GM19452 (cell line): ENCODE measurements at regions not wholly inside any gene's neighbourhood (a gene's known extent, or its start where the extent isn't known, plus 50 kb on each side); places are given as distances from the start of the nearest gene placed in this dataset.

Source experiments
- ATAC-seq: cut with Tn5 transposase; IDR thresholded peaks from one replicate; pipeline ENCODE4 v1.9.1; 2021; ENCODE audit not compliant: unreplicated experiment

DNA sequence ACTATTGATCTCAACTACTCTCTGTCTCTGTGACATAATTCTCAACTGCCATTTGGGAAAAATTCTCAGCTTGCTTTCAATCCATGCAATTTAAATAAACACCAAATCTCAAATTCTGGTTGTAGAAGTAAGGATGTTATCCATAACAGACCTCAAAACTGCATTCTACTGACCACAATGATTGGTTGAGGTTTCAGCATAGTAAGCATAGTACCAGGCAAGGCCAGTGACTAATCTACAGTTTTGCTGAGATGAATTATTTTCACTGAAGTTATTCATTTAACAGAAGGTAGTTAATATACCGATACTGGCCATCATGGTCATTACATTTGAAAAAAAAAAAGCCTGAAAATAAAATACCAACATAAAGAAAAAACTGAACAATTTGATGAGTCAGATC, 488.0 kb upstream of the CDH18 start:
- no peak for ATAC-seq

DNA sequence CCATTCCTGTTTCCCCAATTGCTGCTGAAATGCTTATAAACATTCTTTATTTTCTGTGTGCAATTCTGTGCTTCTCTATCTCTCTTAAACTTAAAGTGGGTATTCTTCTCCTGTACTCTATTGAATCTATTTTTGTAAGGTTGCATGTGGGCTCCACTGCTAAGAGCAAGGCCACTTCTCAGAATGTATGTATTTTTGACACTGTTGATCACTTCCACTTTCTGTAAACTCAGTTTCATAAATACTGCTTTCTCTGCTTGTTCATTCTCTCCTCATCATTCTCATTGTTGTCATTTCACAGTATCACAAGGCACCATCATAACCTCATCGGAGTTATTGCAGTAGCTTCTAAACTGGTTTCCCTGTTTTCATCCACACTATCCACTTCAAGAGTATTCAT, 483.0 kb upstream of the CDH18 start:
- ATAC-seq, result no peak

DNA sequence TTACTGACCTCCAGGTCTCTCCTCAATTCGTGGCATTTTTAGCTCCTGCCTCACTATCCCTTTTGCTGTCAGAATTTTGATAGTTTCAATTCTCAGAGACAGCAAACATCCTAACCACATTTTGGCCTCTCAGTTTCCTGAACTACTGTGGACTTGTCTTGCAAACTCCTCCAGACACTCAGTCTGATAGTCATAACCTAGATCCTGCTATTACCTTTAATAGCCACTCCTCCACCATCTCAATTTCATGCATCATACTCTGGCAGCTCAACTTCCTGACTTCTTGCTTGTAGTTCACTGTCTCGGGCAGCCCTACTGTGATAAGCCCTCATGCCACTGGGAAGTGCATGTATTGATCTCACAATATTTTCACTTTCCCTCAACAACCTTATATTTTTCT, 481.8 kb upstream of the CDH18 start:
- no peak for ATAC-seq

DNA sequence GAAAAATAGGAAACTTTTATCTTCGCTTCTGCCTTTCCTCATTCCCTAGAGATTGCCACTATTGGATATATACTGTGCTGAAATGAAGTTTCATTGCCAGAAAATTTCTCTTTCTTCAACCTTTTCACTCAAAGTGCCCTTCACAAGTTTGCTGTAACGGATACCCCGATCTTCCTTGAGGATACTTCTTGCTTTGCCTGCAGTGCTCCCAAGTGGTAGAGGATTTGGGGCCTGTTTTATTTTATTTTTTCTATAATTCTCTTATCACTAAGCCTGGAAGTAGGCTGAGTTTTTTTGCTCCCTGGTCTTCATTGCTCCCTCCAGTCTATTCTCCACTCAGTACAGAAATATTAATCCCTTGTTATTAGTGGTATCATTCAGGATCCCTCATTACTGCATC, 481.4 kb upstream of the CDH18 start:
- no peak for ATAC-seq

DNA sequence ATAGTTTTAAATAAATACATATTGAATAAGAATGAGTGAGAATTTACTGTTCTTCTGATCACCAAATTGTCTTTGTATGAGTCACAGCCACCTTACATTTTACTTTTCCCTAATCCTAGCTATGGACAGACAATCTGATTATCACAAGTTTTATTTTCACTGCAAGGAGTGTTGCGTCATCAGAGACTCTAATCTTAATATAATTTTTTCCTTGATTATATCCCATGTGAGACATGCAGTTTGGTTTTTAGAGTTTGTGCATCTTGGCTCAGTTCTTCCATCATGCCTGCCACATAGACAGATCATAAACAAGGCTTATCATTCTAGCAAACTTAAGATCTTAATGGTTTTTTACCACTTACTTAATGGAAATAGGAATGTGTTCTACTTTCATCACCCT, 478.5 kb upstream of the CDH18 start:
- ATAC-seq, result no peak

- no peak for ATAC-seq
These were observed 475.2 kb upstream of the CDH18 start for GRCh38 chr5:20463206-20463605.

DNA sequence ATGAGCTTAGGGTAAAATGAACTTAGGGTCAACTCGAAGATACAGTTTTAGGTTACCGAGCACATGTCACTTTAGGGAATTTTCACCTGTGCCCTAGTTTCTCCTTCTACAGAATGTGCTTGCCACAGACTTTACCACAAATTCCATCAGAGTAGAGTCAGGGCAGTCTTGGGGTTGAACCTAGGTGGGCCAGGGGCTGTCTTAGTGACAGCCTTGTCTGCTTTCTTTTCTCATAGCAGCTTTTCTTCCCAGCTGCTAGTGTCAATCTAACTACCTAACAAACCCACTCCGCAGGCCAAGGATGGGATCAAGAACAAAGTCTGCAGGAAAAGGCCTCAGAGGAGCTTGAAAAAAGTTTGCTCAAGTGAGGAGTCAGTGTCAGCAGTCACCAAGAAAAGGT, 458.1 kb upstream of the CDH18 start:
- ATAC-seq, result no peak

DNA sequence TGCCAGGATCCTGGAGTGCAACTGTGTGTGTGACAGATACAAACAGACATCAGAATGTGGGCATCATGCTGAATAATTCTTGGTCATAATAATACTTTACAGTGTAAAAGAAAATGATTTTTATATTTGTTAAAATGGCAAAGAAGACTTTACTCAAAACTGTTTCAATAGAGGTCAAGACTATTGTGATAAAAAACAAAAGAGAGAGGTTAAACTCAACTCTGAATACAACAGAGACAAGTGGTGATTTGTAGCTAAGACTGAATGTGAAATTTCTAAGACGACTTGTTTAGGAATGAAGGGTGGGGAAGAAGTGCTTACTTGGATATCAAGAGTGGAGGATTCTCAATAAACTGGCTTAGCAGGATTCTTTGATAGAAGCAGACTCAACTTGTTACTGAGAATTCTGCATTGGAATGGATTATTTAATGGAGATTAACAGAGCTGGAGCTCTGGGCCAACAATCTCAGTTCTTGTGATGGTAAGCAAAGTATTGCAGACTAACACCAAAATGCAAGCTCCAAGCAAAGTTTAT, 457.4 kb upstream of the CDH18 start:
- no peak for ATAC-seq

- ATAC-seq, result no peak
These were observed 446.8 kb upstream of the CDH18 start for GRCh38 chr5:20434786-20435185.

DNA sequence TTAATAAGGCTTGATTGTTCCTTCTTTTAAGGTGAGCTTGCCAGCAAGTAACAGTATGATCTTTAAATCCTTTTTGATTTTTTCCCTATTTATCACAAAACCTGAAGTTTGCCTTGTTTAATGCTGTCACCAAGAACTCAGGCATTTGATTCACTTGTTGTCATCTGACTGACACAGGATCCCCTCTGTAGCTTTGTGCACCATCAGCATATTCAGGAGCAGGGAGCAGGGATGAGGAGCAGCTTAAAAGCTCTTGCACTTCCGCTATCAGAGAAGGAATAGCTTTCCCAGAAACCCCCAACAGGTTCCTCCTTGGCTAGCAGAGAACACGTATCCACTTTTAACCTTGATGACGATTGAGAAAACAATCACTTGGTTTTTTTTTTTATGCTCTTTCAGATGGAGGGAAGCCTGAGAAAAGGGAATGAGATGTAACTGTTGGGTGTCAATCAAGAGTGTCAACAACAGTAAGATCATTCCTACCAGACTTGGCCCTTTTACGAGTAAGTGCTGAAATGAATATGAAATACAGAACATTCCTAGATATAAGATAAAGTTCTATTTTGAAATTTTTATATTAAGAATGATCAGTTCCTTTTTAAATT, 433.1 kb upstream of the CDH18 start:
- ATAC-seq, result no peak
